IMR-90 (cell line): ENCODE measurements at regions not wholly inside any gene's neighbourhood (a gene's known extent, or its start where the extent isn't known, plus 50 kb on each side); places are given as distances from the start of the nearest gene placed in this dataset.
A peak's percentile ranks its signal among the peaks of the same experiment; 100 is the strongest.

Source experiments
- ATAC-seq: fragments of 200-7000 bp; cut with Tn5 transposase; 2 replicates; pipeline ENCODE4 v1.9.1; 2020; ENCODE audit warnings: low read depth, mild to moderate bottlenecking, moderate library complexity
- BruUV-seq: library from RNA; stranded (reverse); fragments of 400-500 nt; replicated peaks from 2 replicates; lab custom pipeline; 2021; lab: Mats Ljungman, UMichigan
- CTCF ChIA-PET: fragments of 300-600 bp; formaldehyde crosslinking; extraction: SDS; loops from one replicate; lab custom pipeline; 2021; ENCODE audit warnings: antibody characterized with exemption; lab: Yijun Ruan, JAX
- POLR2A ChIA-PET: fragments of 300-600 bp; sonication (Branson Sonifier 250); formaldehyde crosslinking; loops from one replicate; lab custom pipeline; 2022; ENCODE audit warnings: antibody characterized with exemption; ENCODE audit not compliant: unreplicated experiment; lab: Charles Lee
- DNase-seq: peaks from one replicate; pipeline ENCODE4 v3.0.0; 2013
- H2AFZ ChIP-seq: replicated peaks from 2 replicates; pipeline ENCODE3; 2013; ENCODE audit warnings: low read length, mild to moderate bottlenecking; ENCODE audit not compliant: poor library complexity
- H2AK5ac ChIP-seq: 2 replicates; pipeline ENCODE4 v1.6.1; 2013; ENCODE audit warnings: low read depth, low read length, inconsistent platforms
- H2AK9ac ChIP-seq: replicated peaks from 2 replicates; pipeline ENCODE3; 2013; ENCODE audit warnings: mild to moderate bottlenecking, low read depth, low read length, moderate library complexity; ENCODE audit not compliant: poor library complexity
- H2BK120ac ChIP-seq: 2 replicates; pipeline ENCODE4 v1.6.1; 2013; ENCODE audit warnings: low read depth, low read length, inconsistent platforms
- H2BK15ac ChIP-seq: 3 replicates; pipeline ENCODE4 v1.6.1; 2013; ENCODE audit warnings: low read depth, low read length, inconsistent platforms
- H2BK20ac ChIP-seq: 2 replicates; pipeline ENCODE4 v1.6.1; 2013; ENCODE audit warnings: low read depth, mild to moderate bottlenecking, inconsistent platforms, low read length, moderate library complexity
- H2BK5ac ChIP-seq: 2 replicates; pipeline ENCODE4 v1.6.1; 2013; ENCODE audit warnings: mild to moderate bottlenecking, low read depth, low read length, inconsistent platforms; ENCODE audit not compliant: poor library complexity, severe bottlenecking
- H3K14ac ChIP-seq: replicated peaks from 2 replicates; pipeline ENCODE4 v1.6.1; 2013; ENCODE audit warnings: low read depth, low read length, inconsistent platforms
- H3K18ac ChIP-seq: 2 replicates; pipeline ENCODE4 v1.6.1; 2013; ENCODE audit warnings: low read depth, low read length, control low read depth
- H3K23ac ChIP-seq: 2 replicates; pipeline ENCODE4 v1.6.1; 2013; ENCODE audit warnings: low read depth, low read length, inconsistent platforms
- H3K27ac ChIP-seq: 2 replicates; pipeline ENCODE4 v1.5.1; 2013; ENCODE audit warnings: mild to moderate bottlenecking, control low read depth, low read length; ENCODE audit not compliant: insufficient read depth
- H3K27me3 ChIP-seq: 2 replicates; pipeline ENCODE4 v1.6.1; 2013; ENCODE audit warnings: low read length; ENCODE audit not compliant: control insufficient read depth, insufficient read depth
- H3K36me3 ChIP-seq: 2 replicates; pipeline ENCODE4 v1.6.1; 2013; ENCODE audit warnings: low read length, mixed read lengths; ENCODE audit not compliant: control insufficient read depth, insufficient read depth
- H3K4ac ChIP-seq: 2 replicates; pipeline ENCODE4 v1.6.1; 2013; ENCODE audit warnings: low read depth, low read length, inconsistent platforms
- H3K4me1 ChIP-seq: 2 replicates; pipeline ENCODE4 v1.6.1; 2013; ENCODE audit warnings: low read length, mixed read lengths; ENCODE audit not compliant: control insufficient read depth, insufficient read depth
- H3K4me2 ChIP-seq: 2 replicates; pipeline ENCODE4 v1.6.1; 2013; ENCODE audit warnings: low read depth, mild to moderate bottlenecking, control low read depth, low read length, moderate library complexity
- H3K4me3 ChIP-seq: 2 replicates; pipeline ENCODE4 v1.5.1; 2013; ENCODE audit warnings: low read depth, mild to moderate bottlenecking, control low read depth, low read length, moderate library complexity; ENCODE audit not compliant: insufficient read depth
- H3K56ac ChIP-seq: 2 replicates; pipeline ENCODE4 v1.6.1; 2013; ENCODE audit warnings: low read length, inconsistent platforms; ENCODE audit not compliant: insufficient read depth; ENCODE audit errors: extremely low read depth
- H3K79me1 ChIP-seq, 2 experiments: 2 replicates each; pipeline ENCODE4 v1.6.1; 2013; ENCODE audit warnings: low read length in 2 of 2, inconsistent platforms in 1 of 2, low read depth in 1 of 2
- H3K9ac ChIP-seq: 2 replicates; pipeline ENCODE4 v1.6.1; 2013; ENCODE audit warnings: low read depth, low read length, control low read depth
- H3K9me1 ChIP-seq: 2 replicates; pipeline ENCODE4 v1.6.1; 2013; ENCODE audit warnings: low read length, inconsistent platforms; ENCODE audit not compliant: insufficient read depth
- H3K9me3 ChIP-seq: 2 replicates; pipeline ENCODE4 v1.6.1; 2013; ENCODE audit warnings: low read length; ENCODE audit not compliant: control insufficient read depth, insufficient read depth
- H4K20me1 ChIP-seq: 2 replicates; pipeline ENCODE4 v1.6.1; 2013; ENCODE audit warnings: low read length, inconsistent platforms; ENCODE audit not compliant: insufficient read depth
- H4K5ac ChIP-seq: 2 replicates; pipeline ENCODE4 v1.6.1; 2013; ENCODE audit warnings: mild to moderate bottlenecking, low read depth, low read length, control low read depth
- H4K8ac ChIP-seq, 2 experiments: 2 replicates each; pipeline ENCODE4 v1.6.1; 2013; ENCODE audit warnings: low read depth in 2 of 2, low read length in 2 of 2, control low read depth in 1 of 2, inconsistent platforms in 1 of 2
- H4K91ac ChIP-seq: 2 replicates; pipeline ENCODE4 v1.6.1; 2013; ENCODE audit warnings: low read depth, low read length, inconsistent platforms; ENCODE audit not compliant: insufficient read depth
- CHD1 ChIP-seq: IDR thresholded peaks from 2 replicates; pipeline ENCODE4 v1.6.1; 2012; ENCODE audit warnings: low read depth, low read length, improper control_type of control experiment
- FOS ChIP-seq: fragments of 150-350 bp; IDR thresholded peaks from 2 replicates; pipeline ENCODE4 v1.6.1; 2016; ENCODE audit warnings: low read depth, low read length
- MAZ ChIP-seq: IDR thresholded peaks from 2 replicates; pipeline ENCODE4 v1.6.1; 2012; ENCODE audit warnings: low read depth, mild to moderate bottlenecking, low read length, improper control_type of control experiment, moderate library complexity, borderline replicate concordance
- MXI1 ChIP-seq: IDR thresholded peaks from 2 replicates; pipeline ENCODE4 v1.6.1; 2012; ENCODE audit warnings: low read depth, mild to moderate bottlenecking, low read length, moderate library complexity, borderline replicate concordance
- NFE2L2 ChIP-seq: fragments of 150-350 bp; IDR thresholded peaks from 2 replicates; pipeline ENCODE4 v1.6.1; 2016; ENCODE audit warnings: low read depth, mild to moderate bottlenecking, low read length
- POLR2A ChIP-seq: IDR thresholded peaks from 2 replicates; pipeline ENCODE4 v1.6.1; 2012; ENCODE audit warnings: mild to moderate bottlenecking, low read depth, low read length
- RCOR1 ChIP-seq: IDR thresholded peaks from 2 replicates; pipeline ENCODE4 v1.6.1; 2012; ENCODE audit warnings: mild to moderate bottlenecking, low read length, improper control_type of control experiment; ENCODE audit not compliant: insufficient replicate concordance
- RFX5 ChIP-seq: IDR thresholded peaks from 2 replicates; pipeline ENCODE4 v1.8.0; 2012; ENCODE audit warnings: low read depth, mild to moderate bottlenecking, low read length, moderate library complexity
- SMC3 ChIP-seq: fragments of 150-350 bp; IDR thresholded peaks from 2 replicates; pipeline ENCODE4 v1.6.1; 2016; ENCODE audit warnings: low read depth, mild to moderate bottlenecking, antibody characterized with exemption, low read length, moderate library complexity
- WGBS, 2 experiments: methylation state at CpG; one replicate each; pipeline versions ENCODE4 v1.1.5 to v1.1.7; 2013; ENCODE audit warnings: missing lambda C conversion rate in 2 of 2; ENCODE audit not compliant: insufficient read length in 1 of 2; ENCODE audit errors: extremely low coverage in 2 of 2; 5-methylcytosine and 5-hydroxymethylcytosine counted together
- dilution Hi-C: fragments of 300-500 bp; cut with HindIII; formaldehyde crosslinking; loops from one replicate; pipeline ENCODE4 v1.14.3; 2018; ENCODE audit warnings: low sequenced_read_pairs; ENCODE audit not compliant: unreplicated experiment
- in situ Hi-C: fragments of 300-500 bp; cut with MboI; formaldehyde crosslinking; loops from 3 replicates; pipeline ENCODE4 v1.14.3; 2019; ENCODE audit warnings: low sequenced_read_pairs, inconsistent platforms, mixed read lengths
- intact Hi-C: fragments of 100-400 bp; cut with micrococcal nuclease; formaldehyde crosslinking; loops from 2 replicates; pipeline ENCODE4 v1.10.0; 2022
- TF ChIP-seq, protein P1 (sequence below): conservative IDR thresholded peaks from 2 replicates; pipeline ENCODE4 v1.5.1; 2012; ENCODE audit warnings: mild to moderate bottlenecking, low read depth, low read length, improper control_type of control experiment

DNA sequence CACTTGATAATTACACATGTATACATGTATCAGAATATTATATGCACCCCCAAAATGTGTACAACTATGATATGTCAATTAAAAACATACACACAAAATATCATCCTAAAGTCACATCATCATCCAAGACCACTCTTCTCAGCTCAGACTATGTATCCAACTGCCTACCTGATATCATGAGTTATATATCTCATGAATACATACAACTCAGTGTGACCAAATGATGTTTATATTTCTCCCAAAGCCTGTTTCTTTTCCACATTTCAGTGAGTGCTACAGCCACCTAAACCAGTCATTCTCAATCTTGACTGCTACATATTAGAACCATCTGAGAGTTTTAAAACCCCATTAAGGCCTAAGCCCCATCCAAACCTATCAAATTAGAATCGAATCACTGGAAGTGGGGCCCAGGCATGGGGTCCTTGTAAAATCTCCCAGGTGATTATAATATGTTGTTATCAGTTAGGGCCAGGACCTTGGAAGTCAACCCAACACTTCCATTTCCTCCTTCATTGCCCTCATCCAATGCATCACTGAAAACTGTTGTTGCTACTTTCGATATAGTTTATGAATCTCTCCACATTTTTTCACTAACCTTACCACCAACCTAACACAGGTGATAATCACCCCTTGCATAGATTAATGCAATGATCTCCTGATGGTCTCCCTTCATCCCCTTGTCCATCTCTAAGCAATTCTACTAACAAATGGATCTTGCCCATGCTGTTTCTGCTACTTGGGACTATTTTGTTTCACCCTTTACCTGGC, 53.8 kb upstream of the ITGB8 start:
- Histone ChIP-seq H3K79me1 (no peaks in the 10 kb centered on the region), H3K4me2 (no peak overlapping the region), H3K9me1 (no peaks in the 10 kb centered on the region), H2AFZ (no peak overlapping the region), H3K36me3 (no peaks in the 10 kb centered on the region), H2AK5ac (no peak overlapping the region), H3K18ac (no peak overlapping the region; the same call in 1 of the 2 replicates), H2BK5ac (no peak overlapping the region), H4K91ac (no peak overlapping the region), H3K14ac (no peak overlapping the region), H2BK120ac (no peak overlapping the region), H3K56ac (no peak overlapping the region), H4K20me1 (no peaks in the 10 kb centered on the region), H3K9me3 (no peaks in the 10 kb centered on the region), H3K27ac (no peak overlapping the region), H3K27me3 (no peaks in the 10 kb centered on the region), H2AK9ac (no peak overlapping the region), H3K4ac (no peak overlapping the region), H2BK20ac (peak overlapping the region; percentile 53; the same call in 1 of the 2 replicates), H3K4me1 (peaks cover 4% of the 10 kb centered on the region), H3K4me3 (no peak overlapping the region), H2BK15ac (no peak overlapping the region), H3K9ac (no peak overlapping the region), H3K23ac (no peak overlapping the region), H4K8ac (no peak overlapping the region), H4K5ac (no peak overlapping the region)
- DNase-seq = no peak
- in situ Hi-C loops = no loop called here
- POLR2A ChIA-PET = no interaction called here
- CTCF ChIA-PET = no interaction called here
- 100% methylated on average over 1 of the region's 2 CpGs; no CpG with 5 or more reads in 1 of the 2 experiments for WGBS, 2 experiments
- ATAC-seq = no peak
- TF ChIP-seq RFX5 = no peak
- TF ChIP-seq MXI1 = no peak
- TF ChIP-seq POLR2A = no peak
- TF ChIP-seq SMC3 = no peak
- no peak for TF ChIP-seq FOS
- TF ChIP-seq NFE2L2 = no peak
- no peak for TF ChIP-seq RCOR1
- no peak for TF ChIP-seq CHD1
- TF ChIP-seq, protein P1, sequence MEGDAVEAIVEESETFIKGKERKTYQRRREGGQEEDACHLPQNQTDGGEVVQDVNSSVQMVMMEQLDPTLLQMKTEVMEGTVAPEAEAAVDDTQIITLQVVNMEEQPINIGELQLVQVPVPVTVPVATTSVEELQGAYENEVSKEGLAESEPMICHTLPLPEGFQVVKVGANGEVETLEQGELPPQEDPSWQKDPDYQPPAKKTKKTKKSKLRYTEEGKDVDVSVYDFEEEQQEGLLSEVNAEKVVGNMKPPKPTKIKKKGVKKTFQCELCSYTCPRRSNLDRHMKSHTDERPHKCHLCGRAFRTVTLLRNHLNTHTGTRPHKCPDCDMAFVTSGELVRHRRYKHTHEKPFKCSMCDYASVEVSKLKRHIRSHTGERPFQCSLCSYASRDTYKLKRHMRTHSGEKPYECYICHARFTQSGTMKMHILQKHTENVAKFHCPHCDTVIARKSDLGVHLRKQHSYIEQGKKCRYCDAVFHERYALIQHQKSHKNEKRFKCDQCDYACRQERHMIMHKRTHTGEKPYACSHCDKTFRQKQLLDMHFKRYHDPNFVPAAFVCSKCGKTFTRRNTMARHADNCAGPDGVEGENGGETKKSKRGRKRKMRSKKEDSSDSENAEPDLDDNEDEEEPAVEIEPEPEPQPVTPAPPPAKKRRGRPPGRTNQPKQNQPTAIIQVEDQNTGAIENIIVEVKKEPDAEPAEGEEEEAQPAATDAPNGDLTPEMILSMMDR = no peak
- no peak for TF ChIP-seq MAZ
- intact Hi-C loops = no loop called here
- dilution Hi-C loops = no loop called here
- no TSS peak for BruUV-seq
